GM03348 (cell line): ENCODE measurements at regions not wholly inside any gene's neighbourhood (a gene's known extent, or its start where the extent isn't known, plus 50 kb on each side); places are given as distances from the start of the nearest gene placed in this dataset.

ENCODE experiments used
- DNase-seq: peaks from one replicate; pipeline ENCODE4 v3.0.0; 2012; ENCODE audit warnings: low spot score

- peak; percentile 43 for DNase-seq
Measured at GRCh38 chr1:114314098-114314497, 160.4 kb upstream of the SYT6 start.

GRCh38 chr1:114310695-114311271, 157.1 kb upstream of the SYT6 start:
- peak; percentile 62 for DNase-seq

- DNase-seq = no peak
Measured at GRCh38 chr1:114302821-114303220, 149.2 kb upstream of the SYT6 start.

GRCh38 chr1:114299331-114299975, 145.8 kb upstream of the SYT6 start:
- DNase-seq = no peak

- DNase-seq = no peak
Measured at GRCh38 chr1:114298008-114298407, 144.3 kb upstream of the SYT6 start.

GRCh38 chr1:114296413-114296812, 142.7 kb upstream of the SYT6 start:
- DNase-seq = no peak

- no peak for DNase-seq
Measured at GRCh38 chr1:114295321-114295720, 141.7 kb upstream of the SYT6 start.

GRCh38 chr1:114292835-114293234, 139.2 kb upstream of the SYT6 start:
- DNase-seq = no peak

GRCh38 chr1:114292194-114292593, 138.5 kb upstream of the SYT6 start:
- DNase-seq = no peak

GRCh38 chr1:114290776-114291175, 137.1 kb upstream of the SYT6 start:
- no peak for DNase-seq

GRCh38 chr1:114290341-114290740, 136.7 kb upstream of the SYT6 start:
- DNase-seq = no peak

- DNase-seq = no peak
Measured at GRCh38 chr1:114289824-114290223, 136.2 kb upstream of the SYT6 start.

- no peak for DNase-seq
Measured at GRCh38 chr1:114289306-114289705, 135.6 kb upstream of the SYT6 start.

GRCh38 chr1:114286960-114287359, 133.3 kb upstream of the SYT6 start:
- DNase-seq = no peak

- DNase-seq = peak; percentile 52
Measured at GRCh38 chr1:114286179-114286578, 132.5 kb upstream of the SYT6 start.

- DNase-seq = peak; percentile 92
Measured at GRCh38 chr1:114282751-114283403, 129.2 kb upstream of the SYT6 start.

GRCh38 chr1:114278911-114279310, 125.2 kb upstream of the SYT6 start:
- DNase-seq = no peak

- no peak for DNase-seq
Measured at GRCh38 chr1:114278430-114278829, 124.8 kb upstream of the SYT6 start.

- DNase-seq = no peak
Measured at GRCh38 chr1:114274621-114275317, 121.1 kb upstream of the SYT6 start.

GRCh38 chr1:114272593-114272992, 118.9 kb upstream of the SYT6 start:
- no peak for DNase-seq

- DNase-seq = no peak
Measured at GRCh38 chr1:114270718-114271117, 117.0 kb upstream of the SYT6 start.

GRCh38 chr1:114270282-114270681, 116.6 kb upstream of the SYT6 start:
- DNase-seq = no peak

- DNase-seq = no peak
Measured at GRCh38 chr1:114269539-114269938, 115.9 kb upstream of the SYT6 start.
